ENCODE measurements at regions not wholly inside any gene's neighbourhood (a gene's known extent, or its start where the extent isn't known, plus 50 kb on each side); places are given as distances from the start of the nearest gene placed in this dataset.

DNA sequence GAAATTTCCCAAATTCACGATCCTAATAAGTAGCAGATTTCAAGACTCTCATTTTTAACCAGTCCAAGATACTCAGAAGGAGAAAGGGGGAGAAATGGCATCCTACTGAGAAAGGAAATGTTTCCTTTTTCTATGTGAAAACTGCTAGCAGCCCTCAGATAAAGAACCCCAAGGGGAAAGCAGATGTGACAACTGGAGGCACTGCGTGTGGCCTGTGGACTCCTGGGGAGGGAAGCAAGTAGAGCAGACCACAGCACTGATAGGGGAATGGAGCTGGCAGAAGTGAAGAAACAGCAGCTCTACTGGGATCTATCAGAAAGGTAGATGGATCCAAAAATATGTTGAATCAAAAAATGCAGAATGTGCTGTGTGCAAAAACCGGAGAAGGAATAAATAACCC, 239.7 kb upstream of the API5 start:
- H3K36me3 ChIP-seq (ENCODE audit: insufficient read depth, low read length) = no peaks in the 10 kb centered on the region
- peaks cover 1% of the 10 kb centered on the region for H3K36me3 Mint-ChIP-seq (ENCODE audit: low read depth, unreplicated experiment)
- TF ChIP-seq, protein P1, sequence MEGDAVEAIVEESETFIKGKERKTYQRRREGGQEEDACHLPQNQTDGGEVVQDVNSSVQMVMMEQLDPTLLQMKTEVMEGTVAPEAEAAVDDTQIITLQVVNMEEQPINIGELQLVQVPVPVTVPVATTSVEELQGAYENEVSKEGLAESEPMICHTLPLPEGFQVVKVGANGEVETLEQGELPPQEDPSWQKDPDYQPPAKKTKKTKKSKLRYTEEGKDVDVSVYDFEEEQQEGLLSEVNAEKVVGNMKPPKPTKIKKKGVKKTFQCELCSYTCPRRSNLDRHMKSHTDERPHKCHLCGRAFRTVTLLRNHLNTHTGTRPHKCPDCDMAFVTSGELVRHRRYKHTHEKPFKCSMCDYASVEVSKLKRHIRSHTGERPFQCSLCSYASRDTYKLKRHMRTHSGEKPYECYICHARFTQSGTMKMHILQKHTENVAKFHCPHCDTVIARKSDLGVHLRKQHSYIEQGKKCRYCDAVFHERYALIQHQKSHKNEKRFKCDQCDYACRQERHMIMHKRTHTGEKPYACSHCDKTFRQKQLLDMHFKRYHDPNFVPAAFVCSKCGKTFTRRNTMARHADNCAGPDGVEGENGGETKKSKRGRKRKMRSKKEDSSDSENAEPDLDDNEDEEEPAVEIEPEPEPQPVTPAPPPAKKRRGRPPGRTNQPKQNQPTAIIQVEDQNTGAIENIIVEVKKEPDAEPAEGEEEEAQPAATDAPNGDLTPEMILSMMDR (IDR thresholded peaks at IDR 0.05; ENCODE audit: insufficient read depth, low read depth, low read length) = no peak
- TF ChIP-seq EZH2 (IDR thresholded peaks at IDR 0.05; ENCODE audit: insufficient read depth, low read length) = no peak
- H3K27ac Mint-ChIP-seq (ENCODE audit: unreplicated experiment) = no peak overlapping the region
- DNase-seq (ENCODE audit: low read depth) (no peak), FAIRE-seq (no peak)
- H4K20me1 ChIP-seq (ENCODE audit: insufficient read depth, low read length) = no peaks in the 10 kb centered on the region
- no peak overlapping the region for H3K4me2 ChIP-seq (ENCODE audit: low read length)
- no peaks in the 10 kb centered on the region for H3K27me3 ChIP-seq (ENCODE audit: insufficient read depth, low read length)
- no peaks in the 10 kb centered on the region for H3K4me1 Mint-ChIP-seq (ENCODE audit: low read depth, unreplicated experiment)
- H3K9ac ChIP-seq (ENCODE audit: low read length) = no peak overlapping the region
- H3K4me1 ChIP-seq (ENCODE audit: insufficient read depth, low read length) = no peaks in the 10 kb centered on the region
- no peaks in the 10 kb centered on the region for H3K79me2 ChIP-seq (ENCODE audit: insufficient read depth, low read length)
- H3K4me3 Mint-ChIP-seq (ENCODE audit: unreplicated experiment) = no peak overlapping the region
- peaks cover 10% of the 10 kb centered on the region for H3K9me3 Mint-ChIP-seq (ENCODE audit: unreplicated experiment)
- H2AFZ ChIP-seq (ENCODE audit: low read depth, low read length) = no peak overlapping the region
- H3K27me3 Mint-ChIP-seq (ENCODE audit: low read depth, unreplicated experiment) = no peaks in the 10 kb centered on the region
- H3K4me3 ChIP-seq (ENCODE audit: insufficient read depth, low read depth, low read length) = no peak overlapping the region
- H3K27ac ChIP-seq (ENCODE audit: low read depth, low read length) = no peak overlapping the region
- no peaks in the 10 kb centered on the region for H3K9me3 ChIP-seq (ENCODE audit: insufficient read depth, low read depth, low read length)

DNA sequence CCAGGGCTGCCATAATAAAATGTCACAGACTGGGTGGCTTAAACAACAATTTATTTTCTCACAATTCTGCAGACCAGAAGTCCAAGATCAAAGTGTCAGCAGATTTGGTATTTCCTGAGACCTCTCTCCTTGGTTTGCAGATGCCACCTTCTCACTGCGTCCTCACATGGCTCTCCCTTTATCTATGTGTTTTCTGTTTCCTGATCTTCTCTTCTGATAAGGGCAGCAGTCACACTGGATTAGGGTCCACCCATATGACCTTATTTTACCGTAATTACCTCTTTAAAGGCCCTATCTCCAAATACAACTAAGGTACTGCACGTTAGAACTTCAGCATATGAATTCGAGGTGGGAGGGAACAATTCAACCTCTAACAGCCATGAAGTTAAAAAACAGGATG, 238.9 kb upstream of the API5 start:
- H3K27me3 Mint-ChIP-seq (ENCODE audit: low read depth, unreplicated experiment) = no peaks in the 10 kb centered on the region
- no peak overlapping the region for H3K9ac ChIP-seq (ENCODE audit: low read length)
- H3K36me3 ChIP-seq (ENCODE audit: insufficient read depth, low read length) = no peaks in the 10 kb centered on the region
- peaks cover 1% of the 10 kb centered on the region for H3K36me3 Mint-ChIP-seq (ENCODE audit: low read depth, unreplicated experiment)
- H3K9me3 Mint-ChIP-seq (ENCODE audit: unreplicated experiment) = peaks cover 10% of the 10 kb centered on the region
- no peaks in the 10 kb centered on the region for H3K4me1 Mint-ChIP-seq (ENCODE audit: low read depth, unreplicated experiment)
- H3K4me2 ChIP-seq (ENCODE audit: low read length) = no peak overlapping the region
- FAIRE-seq = no peak
- H3K4me1 ChIP-seq (ENCODE audit: insufficient read depth, low read length) = no peaks in the 10 kb centered on the region
- no peak overlapping the region for H3K27ac ChIP-seq (ENCODE audit: low read depth, low read length)
- no peak overlapping the region for H3K4me3 Mint-ChIP-seq (ENCODE audit: unreplicated experiment)
- no peak overlapping the region for H2AFZ ChIP-seq (ENCODE audit: low read depth, low read length)
- H3K27me3 ChIP-seq (ENCODE audit: insufficient read depth, low read length) = no peaks in the 10 kb centered on the region
- no peaks in the 10 kb centered on the region for H3K79me2 ChIP-seq (ENCODE audit: insufficient read depth, low read length)
- no peak for TF ChIP-seq EZH2 (IDR thresholded peaks at IDR 0.05; ENCODE audit: insufficient read depth, low read length)
- TF ChIP-seq, protein P1 (IDR thresholded peaks at IDR 0.05; ENCODE audit: insufficient read depth, low read depth, low read length) = no peak
- H4K20me1 ChIP-seq (ENCODE audit: insufficient read depth, low read length) = no peaks in the 10 kb centered on the region
- H3K9me3 ChIP-seq (ENCODE audit: insufficient read depth, low read depth, low read length) = no peaks in the 10 kb centered on the region
- H3K4me3 ChIP-seq (ENCODE audit: insufficient read depth, low read depth, low read length) = no peak overlapping the region
- no peak overlapping the region for H3K27ac Mint-ChIP-seq (ENCODE audit: unreplicated experiment)
- no peak for DNase-seq (ENCODE audit: low read depth)

DNA sequence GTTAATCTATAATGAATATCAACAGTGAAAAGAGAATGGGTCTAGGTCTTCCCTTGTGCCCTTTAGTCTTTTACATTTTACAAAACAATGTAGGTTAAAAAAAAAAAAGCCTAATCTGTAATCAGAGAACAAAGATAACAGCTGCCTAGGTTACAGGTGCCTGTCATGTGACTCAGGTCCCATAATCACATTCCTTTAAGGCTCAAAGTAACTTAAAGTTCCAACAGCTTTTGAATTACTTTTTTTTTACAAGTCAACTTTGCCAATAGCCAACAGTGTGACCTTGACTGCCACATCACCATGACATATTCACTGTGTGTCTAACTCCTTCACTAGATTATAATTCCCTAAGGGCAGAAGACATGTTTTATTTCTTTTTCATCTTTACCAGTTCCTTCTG, 237.0 kb upstream of the API5 start:
- H3K9me3 ChIP-seq (ENCODE audit: insufficient read depth, low read depth, low read length) = no peaks in the 10 kb centered on the region
- DNase-seq (ENCODE audit: low read depth) (no peak), FAIRE-seq (no peak)
- no peak overlapping the region for H2AFZ ChIP-seq (ENCODE audit: low read depth, low read length)
- H3K27ac ChIP-seq (ENCODE audit: low read depth, low read length) = no peak overlapping the region
- H3K4me1 ChIP-seq (ENCODE audit: insufficient read depth, low read length) = no peaks in the 10 kb centered on the region
- H3K4me2 ChIP-seq (ENCODE audit: low read length) = no peak overlapping the region
- Mint-ChIP-seq H3K4me3 (ENCODE audit: unreplicated experiment) (no peak overlapping the region), H3K27ac (ENCODE audit: unreplicated experiment) (no peak overlapping the region), H3K27me3 (ENCODE audit: low read depth, unreplicated experiment) (no peaks in the 10 kb centered on the region), H3K9me3 (ENCODE audit: unreplicated experiment) (peaks cover 10% of the 10 kb centered on the region), H3K4me1 (ENCODE audit: low read depth, unreplicated experiment) (peaks cover 2% of the 10 kb centered on the region), H3K36me3 (ENCODE audit: low read depth, unreplicated experiment) (peaks cover 1% of the 10 kb centered on the region)
- no peaks in the 10 kb centered on the region for H3K36me3 ChIP-seq (ENCODE audit: insufficient read depth, low read length)
- H3K4me3 ChIP-seq (ENCODE audit: insufficient read depth, low read depth, low read length) = no peak overlapping the region
- TF ChIP-seq, protein P1 (IDR thresholded peaks at IDR 0.05; ENCODE audit: insufficient read depth, low read depth, low read length) = no peak
- TF ChIP-seq EZH2 (IDR thresholded peaks at IDR 0.05; ENCODE audit: insufficient read depth, low read length) = no peak
- no peaks in the 10 kb centered on the region for H3K79me2 ChIP-seq (ENCODE audit: insufficient read depth, low read length)
- H3K9ac ChIP-seq (ENCODE audit: low read length) = no peak overlapping the region
- H4K20me1 ChIP-seq (ENCODE audit: insufficient read depth, low read length) = no peaks in the 10 kb centered on the region
- H3K27me3 ChIP-seq (ENCODE audit: insufficient read depth, low read length) = no peaks in the 10 kb centered on the region
